ENCODE measurements at regions not wholly inside any gene's neighbourhood (a gene's known extent, or its start where the extent isn't known, plus 50 kb on each side); places are given as distances from the start of the nearest gene placed in this dataset.

- Mint-ChIP-seq H3K4me1 (peaks cover 29% of the 10 kb centered on the region), H3K27me3 (peaks cover 4% of the 10 kb centered on the region), H3K9me3 (ENCODE audit: insufficient read depth) (no peaks in the 10 kb centered on the region), H3K27ac (peak overlapping the region; percentile 82), H3K4me3 (peak overlapping the region; percentile 20)
- DNase-seq (no peak), ATAC-seq (ENCODE audit: low read depth) (no peak)
- Histone ChIP-seq H3K27ac (ENCODE audit: low read length in 2 of 2) (no peak overlapping the region), H3K9ac (ENCODE audit: low read length) (no peak overlapping the region), H4K20me1 (ENCODE audit: control insufficient read depth, insufficient read depth, low read length, poor library complexity, severe bottlenecking) (no peaks in the 10 kb centered on the region), H3K4me2 (replicated peaks; ENCODE audit: low read depth, low read length, poor library complexity, severe bottlenecking) (peak overlapping the region; percentile 43), H2AFZ (ENCODE audit: insufficient read depth, low read depth, low read length, poor library complexity, severe bottlenecking) (no peak overlapping the region), H3K79me2 (ENCODE audit: control insufficient read depth, insufficient read depth, low read length) (no peaks in the 10 kb centered on the region), H3K9me3 (ENCODE audit: control extremely low read depth in 1 of 3, control insufficient read depth in 2 of 3, insufficient read depth in 1 of 3, low read length in 2 of 3) (peaks cover 0 to 5% (median 0%) of the 10 kb centered on the region in 3 donors), H3K36me3 (replicated peaks in 1 of 2; ENCODE audit: control extremely low read depth in 1 of 2, control insufficient read depth in 1 of 2, extremely low read depth in 1 of 2, insufficient read depth in 2 of 2, low read length in 1 of 2) (no peaks in the 10 kb centered on the region), H3K4me3 (ENCODE audit: control extremely low read depth in 1 of 5, extremely low read depth in 1 of 5, insufficient read depth in 1 of 5, low read depth in 2 of 5, low read length in 4 of 5) (no peak overlapping the region), H3K4me1 (ENCODE audit: control insufficient read depth in 2 of 2, insufficient read depth in 2 of 2, low read length in 2 of 2) (peaks cover 21 to 26% of the 10 kb centered on the region in 2 donors), H3K27me3 (replicated peaks in 1 of 4; ENCODE audit: control extremely low read depth in 1 of 4, control insufficient read depth in 3 of 4, insufficient read depth in 4 of 4, low read length in 3 of 4) (peaks cover 0 to 5% (median 0%) of the 10 kb centered on the region in 4 experiments)
- intact Hi-C loops (cut with micrococcal nuclease): no loop called here
- WGBS (ENCODE audit: insufficient coverage): 83% methylated on average over 18 of the region's 18 CpGs
- CTCF ChIA-PET: no interaction called here
- POLR2A ChIA-PET: no interaction called here
- TF ChIP-seq EZH2 (IDR thresholded peaks at IDR 0.05; ENCODE audit: borderline replicate concordance, insufficient read depth, low read depth, low read length, poor library complexity, severe bottlenecking): no peak
- no peak for TF ChIP-seq CTCF (IDR thresholded peaks at IDR 0.05)
Measured at GRCh38 chr21:43337901-43338655, 88.9 kb downstream of the SIK1 start.

DNA sequence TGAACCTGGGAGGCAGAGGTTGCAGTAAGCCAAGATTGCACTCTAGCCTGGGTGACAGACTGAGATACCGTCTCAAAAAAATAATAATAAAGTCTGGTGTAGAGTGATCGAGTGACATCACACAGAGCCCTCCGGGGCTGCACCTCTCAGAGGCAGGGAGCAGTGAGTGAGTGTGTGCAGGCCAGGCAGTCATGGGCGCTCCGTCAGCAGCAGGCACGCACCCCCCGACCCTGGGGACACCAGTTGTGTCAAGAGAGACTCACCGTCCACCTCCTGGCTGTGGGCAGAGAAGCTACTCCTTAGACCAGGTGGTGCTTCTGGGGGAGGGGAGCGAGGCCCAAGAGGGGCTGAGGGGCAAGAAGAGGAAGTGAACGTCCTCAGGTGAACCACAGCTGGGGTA, 91.8 kb downstream of the SIK1 start:
- DNase-seq: no peak
- Histone ChIP-seq H3K4me1 (ENCODE audit: control insufficient read depth in 2 of 2, insufficient read depth in 2 of 2, low read length in 2 of 2) (peaks cover 21 to 26% of the 10 kb centered on the region in 2 donors), H3K9me3 (ENCODE audit: control extremely low read depth in 1 of 3, control insufficient read depth in 2 of 3, insufficient read depth in 1 of 3, low read length in 2 of 3) (peaks cover 0 to 5% (median 0%) of the 10 kb centered on the region in 3 donors), H3K4me3 (ENCODE audit: control extremely low read depth in 1 of 5, extremely low read depth in 1 of 5, insufficient read depth in 1 of 5, low read depth in 2 of 5, low read length in 4 of 5) (no peak overlapping the region), H3K27ac (ENCODE audit: low read length in 2 of 2) (no peak overlapping the region), H2AFZ (ENCODE audit: insufficient read depth, low read depth, low read length, poor library complexity, severe bottlenecking) (no peak overlapping the region), H3K4me2 (replicated peaks; ENCODE audit: low read depth, low read length, poor library complexity, severe bottlenecking) (no peak overlapping the region), H3K79me2 (ENCODE audit: control insufficient read depth, insufficient read depth, low read length) (no peaks in the 10 kb centered on the region), H4K20me1 (ENCODE audit: control insufficient read depth, insufficient read depth, low read length, poor library complexity, severe bottlenecking) (no peaks in the 10 kb centered on the region), H3K9ac (ENCODE audit: low read length) (no peak overlapping the region), H3K27me3 (replicated peaks in 1 of 4; ENCODE audit: control extremely low read depth in 1 of 4, control insufficient read depth in 3 of 4, insufficient read depth in 4 of 4, low read length in 3 of 4) (peaks cover 0 to 5% (median 0%) of the 10 kb centered on the region in 4 experiments), H3K36me3 (replicated peaks in 1 of 2; ENCODE audit: control extremely low read depth in 1 of 2, control insufficient read depth in 1 of 2, extremely low read depth in 1 of 2, insufficient read depth in 2 of 2, low read length in 1 of 2) (no peaks in the 10 kb centered on the region)
- 73% methylated on average over 10 of the region's 10 CpGs for WGBS (ENCODE audit: insufficient coverage)
- no peaks in the 10 kb centered on the region for H3K9me3 Mint-ChIP-seq (ENCODE audit: insufficient read depth)
- intact Hi-C loops (cut with micrococcal nuclease): no loop called here
- no peak for ATAC-seq (ENCODE audit: low read depth)
- peaks cover 12% of the 10 kb centered on the region for H3K27me3 Mint-ChIP-seq
- peaks cover 27% of the 10 kb centered on the region for H3K4me1 Mint-ChIP-seq
- TF ChIP-seq EZH2 (IDR thresholded peaks at IDR 0.05; ENCODE audit: borderline replicate concordance, insufficient read depth, low read depth, low read length, poor library complexity, severe bottlenecking): no peak
- no peak for TF ChIP-seq CTCF (IDR thresholded peaks at IDR 0.05)
- POLR2A ChIA-PET: interaction anchor here (0.6 kb wide), 1 partner anchor 391 kb away, joined by 9 read pairs; no protein-coding TSS in a partner anchor
- H3K4me3 Mint-ChIP-seq: no peak overlapping the region
- CTCF ChIA-PET: no interaction called here
- H3K27ac Mint-ChIP-seq: peak overlapping the region; percentile 50

All from B cell (primary cell).